Liver (tissue), 7 donors: ENCODE measurements at regions not wholly inside any gene's neighbourhood (a gene's known extent, or its start where the extent isn't known, plus 50 kb on each side); places are given as distances from the start of the nearest gene placed in this dataset.

Experiments used
- DNase-seq: peaks from one replicate; pipeline ENCODE4 v3.0.0-alpha.2; 2017; ENCODE audit warnings: low spot score
- H3K27ac ChIP-seq, 2 donors: one replicate each; pipeline ENCODE4 v1.7.0; 2013; ENCODE audit warnings: inconsistent platforms in 2 of 2, low read length in 2 of 2, control low read depth in 1 of 2, low read depth in 1 of 2, mild to moderate bottlenecking in 1 of 2
- H3K27me3 ChIP-seq, 4 donors: one replicate each; pipeline versions ENCODE4 v1.6.1 to v1.7.0; 2013; ENCODE audit warnings: low read length in 3 of 4, inconsistent platforms in 1 of 4, mild to moderate bottlenecking in 1 of 4, moderate library complexity in 1 of 4; ENCODE audit not compliant: control insufficient read depth in 4 of 4, insufficient read depth in 4 of 4
- H3K36me3 ChIP-seq, 4 donors: one replicate each; pipeline versions ENCODE4 v1.6.1 to v1.7.0; 2013; ENCODE audit warnings: low read length in 3 of 4, mild to moderate bottlenecking in 3 of 4, low read depth in 1 of 4, moderate library complexity in 1 of 4; ENCODE audit not compliant: control insufficient read depth in 4 of 4, insufficient read depth in 3 of 4
- H3K4me1 ChIP-seq, 4 donors: one replicate each; pipeline versions ENCODE4 v1.6.1 to v1.7.0; 2013; ENCODE audit warnings: low read length in 3 of 4, mild to moderate bottlenecking in 3 of 4, moderate library complexity in 1 of 4; ENCODE audit not compliant: control insufficient read depth in 4 of 4, insufficient read depth in 4 of 4
- H3K4me3 ChIP-seq, 3 donors: one replicate each; pipeline versions ENCODE4 v1.6.1 to v1.7.0; 2013; ENCODE audit warnings: low read length in 3 of 3, control low read depth in 1 of 3, low read depth in 1 of 3, mild to moderate bottlenecking in 1 of 3
- H3K9ac ChIP-seq, 2 donors: one replicate each; pipeline ENCODE4 v1.7.0; 2013; ENCODE audit warnings: low read length in 2 of 2, mild to moderate bottlenecking in 2 of 2, moderate library complexity in 2 of 2, control low read depth in 1 of 2, low read depth in 1 of 2
- H3K9me3 ChIP-seq, 4 donors: one replicate each; pipeline versions ENCODE4 v1.6.1 to v1.7.0; 2013; ENCODE audit warnings: low read length in 3 of 4; ENCODE audit not compliant: control insufficient read depth in 4 of 4
- EGR1 ChIP-seq, 2 donors: IDR thresholded peaks; 2 replicates each; pipeline ENCODE4 v1.6.1; 2016 to 2018; ENCODE audit warnings: antibody characterized with exemption in 2 of 2, low read depth in 2 of 2
- FOXA1 ChIP-seq: IDR thresholded peaks from 2 replicates; pipeline ENCODE4 v1.6.1; 2016; ENCODE audit warnings: antibody characterized with exemption
- FOXA2 ChIP-seq: IDR thresholded peaks from 2 replicates; pipeline ENCODE4 v1.6.1; 2016; ENCODE audit warnings: antibody characterized with exemption
- GABPA ChIP-seq, 2 donors: IDR thresholded peaks in 1 of 2; conservative IDR thresholded peaks in 1 of 2; 2 replicates each; pipeline ENCODE4 v1.6.1; 2016; ENCODE audit warnings: antibody characterized with exemption in 2 of 2, mild to moderate bottlenecking in 1 of 2, moderate library complexity in 1 of 2
- HNF4A ChIP-seq, 2 donors: conservative IDR thresholded peaks; 2 replicates each; pipeline ENCODE4 v1.6.1; 2016; ENCODE audit warnings: antibody characterized with exemption in 2 of 2, mild to moderate bottlenecking in 2 of 2
- HNF4G ChIP-seq: IDR thresholded peaks from 2 replicates; pipeline ENCODE4 v1.6.1; 2016; ENCODE audit warnings: antibody characterized with exemption
- JUND ChIP-seq, 2 donors: IDR thresholded peaks; 2 replicates each; pipeline ENCODE4 v1.6.1; 2016; ENCODE audit warnings: antibody characterized with exemption in 2 of 2
- NR2F2 ChIP-seq: IDR thresholded peaks from 2 replicates; pipeline ENCODE4 v1.6.1; 2016; ENCODE audit warnings: antibody characterized with exemption
- RAD21 ChIP-seq, 2 donors: IDR thresholded peaks; 2 replicates each; pipeline ENCODE4 v1.6.1; 2016; ENCODE audit warnings: antibody characterized with exemption in 2 of 2, mild to moderate bottlenecking in 2 of 2
- RXRA ChIP-seq, 2 donors: IDR thresholded peaks; 2 replicates each; pipeline ENCODE4 v1.6.1; 2017 to 2018; ENCODE audit warnings: antibody characterized with exemption in 2 of 2, mild to moderate bottlenecking in 1 of 2
- SP1 ChIP-seq: IDR thresholded peaks from 2 replicates; pipeline ENCODE4 v1.6.1; 2018; ENCODE audit warnings: antibody characterized with exemption, mild to moderate bottlenecking
- TAF1 ChIP-seq: conservative IDR thresholded peaks from 2 replicates; pipeline ENCODE4 v1.6.1; 2016; ENCODE audit warnings: antibody characterized with exemption, mild to moderate bottlenecking
- YY1 ChIP-seq: IDR thresholded peaks from 2 replicates; pipeline ENCODE4 v1.6.1; 2016; ENCODE audit warnings: antibody characterized with exemption, mild to moderate bottlenecking
- WGBS: extraction: QIAGEN DNeasy Blood & Tissue Kit; methylation state at CpG from one replicate; pipeline ENCODE4 v1.1.7; 2013; 5-methylcytosine and 5-hydroxymethylcytosine counted together
- TF ChIP-seq, protein P1 (sequence below): IDR thresholded peaks from 2 replicates; pipeline ENCODE4 v1.6.1; 2016; ENCODE audit warnings: antibody characterized with exemption
- TF ChIP-seq, protein P2 (sequence below): IDR thresholded peaks from 2 replicates; pipeline ENCODE4 v1.6.1; 2016; ENCODE audit warnings: antibody characterized with exemption
- TF ChIP-seq, protein P3 (sequence below): IDR thresholded peaks from 2 replicates; pipeline ENCODE4 v1.6.1; 2016; ENCODE audit warnings: antibody characterized with exemption, mild to moderate bottlenecking
- donor health status: healthy.
- donor health status: healthy.
- donor health status: healthy.
- donor health status: healthy.

DNA sequence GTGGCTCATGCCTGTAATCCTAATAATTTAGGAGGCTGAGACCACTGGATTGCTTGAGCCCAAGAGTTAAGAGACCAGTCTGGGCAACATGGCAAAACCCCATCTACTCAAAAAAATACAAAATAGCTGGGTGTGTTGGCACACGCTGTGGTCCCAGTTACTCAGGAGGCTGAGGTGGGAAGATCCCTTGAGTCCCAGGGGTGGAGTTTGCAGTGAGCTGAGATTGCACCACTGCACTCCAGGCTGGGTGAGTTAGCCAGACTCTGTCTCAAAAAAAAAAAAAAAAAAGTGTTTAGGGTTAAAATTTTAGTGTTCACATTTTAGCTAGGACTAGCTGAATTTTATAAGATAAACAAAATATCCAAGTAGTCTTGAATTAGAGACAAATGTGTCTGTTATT, 1340.1 kb upstream of the EPHA6 start:
- Histone ChIP-seq H3K36me3 (no peaks in the 10 kb centered on the region), H3K4me1 (no peaks in the 10 kb centered on the region), H3K9me3 (no peaks in the 10 kb centered on the region), H3K4me3 (no peak overlapping the region), H3K27ac (no peak overlapping the region), H3K9ac (no peak overlapping the region), H3K27me3 (no peaks in the 10 kb centered on the region)
- TF ChIP-seq FOXA2 = no peak
- TF ChIP-seq, protein P1, sequence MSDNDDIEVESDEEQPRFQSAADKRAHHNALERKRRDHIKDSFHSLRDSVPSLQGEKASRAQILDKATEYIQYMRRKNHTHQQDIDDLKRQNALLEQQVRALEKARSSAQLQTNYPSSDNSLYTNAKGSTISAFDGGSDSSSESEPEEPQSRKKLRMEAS = no peak
- TF ChIP-seq EGR1 (IDR thresholded peaks at IDR 0.05; ENCODE audit: low read depth in 2 of 2) = no peak
- TF ChIP-seq SP1 = no peak
- TF ChIP-seq, protein P2, sequence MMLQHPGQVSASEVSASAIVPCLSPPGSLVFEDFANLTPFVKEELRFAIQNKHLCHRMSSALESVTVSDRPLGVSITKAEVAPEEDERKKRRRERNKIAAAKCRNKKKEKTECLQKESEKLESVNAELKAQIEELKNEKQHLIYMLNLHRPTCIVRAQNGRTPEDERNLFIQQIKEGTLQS = no peak
- 82% methylated on average over 1 of the region's 1 CpG for WGBS
- DNase-seq = no peak

DNA sequence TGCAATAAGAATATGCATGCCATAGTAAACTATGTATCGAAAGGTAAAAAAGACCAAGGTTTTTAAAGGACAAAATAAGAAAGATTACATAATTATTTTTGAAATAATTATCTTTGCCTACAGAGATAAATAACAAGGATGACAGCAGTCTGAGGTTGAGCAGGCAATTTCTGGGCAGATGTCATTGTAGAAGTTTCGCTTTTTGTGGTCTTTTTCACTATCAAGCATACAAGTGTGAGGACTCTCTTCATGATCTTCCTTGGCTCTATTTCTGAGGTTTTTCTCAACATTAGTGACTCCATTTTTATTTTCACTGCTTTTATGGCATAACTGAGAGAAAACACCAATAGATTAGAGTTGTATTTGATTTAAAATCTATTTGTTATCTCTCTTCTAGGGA, 1337.9 kb upstream of the EPHA6 start:
- H3K9ac ChIP-seq = no peak overlapping the region
- no peak overlapping the region for H3K27ac ChIP-seq
- no peaks in the 10 kb centered on the region for H3K4me1 ChIP-seq
- no peaks in the 10 kb centered on the region for H3K36me3 ChIP-seq
- WGBS = 81% methylated on average over 2 of the region's 2 CpGs
- no peak for DNase-seq
- H3K9me3 ChIP-seq = no peaks in the 10 kb centered on the region
- no peak overlapping the region for H3K4me3 ChIP-seq
- no peak for TF ChIP-seq FOXA2
- no peak for TF ChIP-seq HNF4A (conservative IDR thresholded peaks at IDR 0.05)
- TF ChIP-seq FOXA1 = no peak
- no peak for TF ChIP-seq HNF4G
- no peak for TF ChIP-seq YY1
- TF ChIP-seq TAF1 = no peak
- TF ChIP-seq, protein P2 = no peak
- no peak for TF ChIP-seq GABPA (IDR thresholded peaks at IDR 0.05 in 1 of 2, conservative IDR thresholded peaks at IDR 0.05 in 1 of 2)
- TF ChIP-seq, protein P1 = no peak
- no peak for TF ChIP-seq RXRA (IDR thresholded peaks at IDR 0.05)
- TF ChIP-seq, protein P3, sequence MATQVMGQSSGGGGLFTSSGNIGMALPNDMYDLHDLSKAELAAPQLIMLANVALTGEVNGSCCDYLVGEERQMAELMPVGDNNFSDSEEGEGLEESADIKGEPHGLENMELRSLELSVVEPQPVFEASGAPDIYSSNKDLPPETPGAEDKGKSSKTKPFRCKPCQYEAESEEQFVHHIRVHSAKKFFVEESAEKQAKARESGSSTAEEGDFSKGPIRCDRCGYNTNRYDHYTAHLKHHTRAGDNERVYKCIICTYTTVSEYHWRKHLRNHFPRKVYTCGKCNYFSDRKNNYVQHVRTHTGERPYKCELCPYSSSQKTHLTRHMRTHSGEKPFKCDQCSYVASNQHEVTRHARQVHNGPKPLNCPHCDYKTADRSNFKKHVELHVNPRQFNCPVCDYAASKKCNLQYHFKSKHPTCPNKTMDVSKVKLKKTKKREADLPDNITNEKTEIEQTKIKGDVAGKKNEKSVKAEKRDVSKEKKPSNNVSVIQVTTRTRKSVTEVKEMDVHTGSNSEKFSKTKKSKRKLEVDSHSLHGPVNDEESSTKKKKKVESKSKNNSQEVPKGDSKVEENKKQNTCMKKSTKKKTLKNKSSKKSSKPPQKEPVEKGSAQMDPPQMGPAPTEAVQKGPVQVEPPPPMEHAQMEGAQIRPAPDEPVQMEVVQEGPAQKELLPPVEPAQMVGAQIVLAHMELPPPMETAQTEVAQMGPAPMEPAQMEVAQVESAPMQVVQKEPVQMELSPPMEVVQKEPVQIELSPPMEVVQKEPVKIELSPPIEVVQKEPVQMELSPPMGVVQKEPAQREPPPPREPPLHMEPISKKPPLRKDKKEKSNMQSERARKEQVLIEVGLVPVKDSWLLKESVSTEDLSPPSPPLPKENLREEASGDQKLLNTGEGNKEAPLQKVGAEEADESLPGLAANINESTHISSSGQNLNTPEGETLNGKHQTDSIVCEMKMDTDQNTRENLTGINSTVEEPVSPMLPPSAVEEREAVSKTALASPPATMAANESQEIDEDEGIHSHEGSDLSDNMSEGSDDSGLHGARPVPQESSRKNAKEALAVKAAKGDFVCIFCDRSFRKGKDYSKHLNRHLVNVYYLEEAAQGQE = no peak
- TF ChIP-seq SP1 = no peak
- no peak for TF ChIP-seq RAD21 (IDR thresholded peaks at IDR 0.05)
- TF ChIP-seq NR2F2 = no peak
- no peaks in the 10 kb centered on the region for H3K27me3 ChIP-seq

DNA sequence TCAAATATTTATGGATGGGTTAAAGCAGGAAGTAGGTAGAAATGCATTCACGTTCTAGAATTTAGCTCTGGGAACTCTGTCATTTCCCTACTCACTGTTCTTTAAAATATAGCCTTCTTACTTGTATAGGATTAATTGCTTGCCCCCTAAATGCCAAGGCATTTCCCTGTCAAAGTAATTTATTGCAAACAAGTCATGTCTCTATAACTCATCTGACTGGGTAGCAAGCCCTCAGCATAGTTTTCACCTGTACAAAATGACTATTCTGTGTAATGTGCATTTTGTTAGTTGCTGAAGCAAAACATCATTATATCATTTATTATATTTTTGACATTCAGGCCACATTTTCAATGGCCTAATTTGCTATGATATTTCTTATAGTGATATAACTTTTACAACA, 1308.2 kb upstream of the EPHA6 start:
- Histone ChIP-seq H3K27me3 (no peaks in the 10 kb centered on the region), H3K27ac (no peak overlapping the region), H3K9ac (no peak overlapping the region), H3K4me3 (no peak overlapping the region), H3K36me3 (no peaks in the 10 kb centered on the region), H3K9me3 (no peaks in the 10 kb centered on the region), H3K4me1 (no peaks in the 10 kb centered on the region)
- TF ChIP-seq NR2F2 (no peak), RAD21 (IDR thresholded peaks at IDR 0.05) (no peak), HNF4G (no peak), RXRA (IDR thresholded peaks at IDR 0.05) (no peak), FOXA2 (no peak), EGR1 (IDR thresholded peaks at IDR 0.05; ENCODE audit: low read depth in 2 of 2) (no peak), JUND (IDR thresholded peaks at IDR 0.05) (no peak), SP1 (no peak)
- TF ChIP-seq, protein P3 = no peak
- TF ChIP-seq, protein P1 = no peak
- DNase-seq = no peak
- WGBS = 44% methylated on average over 1 of the region's 1 CpG
